Progenitor cell of endocrine pancreas (in vitro differentiated cells): ENCODE measurements at regions not wholly inside any gene's neighbourhood (a gene's known extent, or its start where the extent isn't known, plus 50 kb on each side); places are given as distances from the start of the nearest gene placed in this dataset.

ENCODE experiments used
- DNase-seq: peaks from one replicate; pipeline ENCODE4 v3.0.0; 2021; ENCODE audit warnings: low spot score; ENCODE audit not compliant: unreplicated experiment
- H3K27ac Mint-ChIP-seq: 2 replicates; pipeline ENCODE4 v1.8.0; 2021; ENCODE audit warnings: mild to moderate bottlenecking, moderate library complexity, mixed read lengths
- H3K27me3 Mint-ChIP-seq: 2 replicates; pipeline ENCODE4 v1.8.0; 2021; ENCODE audit warnings: mixed read lengths
- H3K36me3 Mint-ChIP-seq: 2 replicates; pipeline ENCODE4 v1.8.0; 2022; ENCODE audit warnings: mixed read lengths; ENCODE audit not compliant: insufficient read depth
- H3K4me1 Mint-ChIP-seq: 2 replicates; pipeline ENCODE4 v1.8.0; 2021; ENCODE audit warnings: low read depth, mixed read lengths
- H3K4me3 Mint-ChIP-seq: 2 replicates; pipeline ENCODE4 v1.8.0; 2021; ENCODE audit warnings: low read depth, mild to moderate bottlenecking, moderate library complexity, mixed read lengths
- H3K9me3 Mint-ChIP-seq: 2 replicates; pipeline ENCODE4 v1.8.0; 2021; ENCODE audit warnings: low read depth, mixed read lengths
- CTCF ChIP-seq: fragments of 200-600 bp; sonication (generic); IDR thresholded peaks from one replicate; pipeline ENCODE4 v1.5.0; 2021; ENCODE audit warnings: antibody characterized with exemption, mild to moderate bottlenecking; ENCODE audit not compliant: unreplicated experiment

DNA sequence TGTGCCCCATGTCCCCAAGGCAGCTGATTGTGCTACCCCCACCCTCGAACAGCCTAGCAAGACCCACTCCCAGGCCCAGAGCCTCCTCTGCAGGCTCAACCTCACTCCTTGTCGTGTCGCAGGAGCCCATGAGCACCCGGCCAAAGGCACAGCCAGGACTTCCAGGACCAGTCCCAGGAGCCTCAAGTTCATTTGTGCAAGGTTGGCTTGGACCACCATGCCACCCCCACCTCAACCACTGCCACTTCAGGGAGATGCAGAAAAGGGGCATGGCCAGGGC is 54.4 kb upstream of the KRTAP11-1 start:
- no peak for TF ChIP-seq CTCF

GRCh38 chr21:30935121-30935888 is 53.9 kb upstream of the KRTAP11-1 start:
- TF ChIP-seq CTCF: no peak
- H3K27me3 Mint-ChIP-seq: no peaks in the 10 kb centered on the region
- H3K9me3 Mint-ChIP-seq: peaks cover under 1% of the 10 kb centered on the region

More for the DNA sequence above, 54.4 kb upstream of the KRTAP11-1 start:
- no peak overlapping the region for H3K4me3 Mint-ChIP-seq
- H3K27me3 Mint-ChIP-seq: no peaks in the 10 kb centered on the region
- no peaks in the 10 kb centered on the region for H3K9me3 Mint-ChIP-seq
- no peak overlapping the region for H3K27ac Mint-ChIP-seq
- no peak for DNase-seq
- H3K4me1 Mint-ChIP-seq: no peaks in the 10 kb centered on the region
- H3K36me3 Mint-ChIP-seq: no peaks in the 10 kb centered on the region

GRCh38 chr21:30932686-30933085 is 51.3 kb upstream of the KRTAP11-1 start:
- Mint-ChIP-seq H3K9me3 (peaks cover 4% of the 10 kb centered on the region), H3K4me1 (no peaks in the 10 kb centered on the region), H3K4me3 (no peak overlapping the region), H3K27ac (no peak overlapping the region), H3K27me3 (peaks cover under 1% of the 10 kb centered on the region), H3K36me3 (no peaks in the 10 kb centered on the region)
- TF ChIP-seq CTCF: no peak
- no peak for DNase-seq

More at GRCh38 chr21:30935121-30935888, 53.9 kb upstream of the KRTAP11-1 start:
- no peaks in the 10 kb centered on the region for H3K36me3 Mint-ChIP-seq
- no peak for DNase-seq
- no peaks in the 10 kb centered on the region for H3K4me1 Mint-ChIP-seq
- H3K27ac Mint-ChIP-seq: no peak overlapping the region
- H3K4me3 Mint-ChIP-seq: no peak overlapping the region
